GM23338 (cell line): ENCODE measurements at regions not wholly inside any gene's neighbourhood (a gene's known extent, or its start where the extent isn't known, plus 50 kb on each side); places are given as distances from the start of the nearest gene placed in this dataset.

Experiments used
- ATAC-seq: fragments of 200-7000 bp; cut with Tn5 transposase; 3 replicates; pipeline ENCODE4 v1.9.1; 2020
- DNase-seq: peaks from one replicate; pipeline ENCODE4 v3.0.0-alpha.2; 2015; ENCODE audit warnings: low spot score
- H2AFZ ChIP-seq: fragments of 200-600 bp; sonication (generic); 2 replicates; pipeline ENCODE4 v1.8.0; 2016; ENCODE audit warnings: antibody characterized with exemption, mild to moderate bottlenecking, moderate library complexity
- H3F3A ChIP-seq: fragments of 200-600 bp; sonication (generic); replicated peaks from 2 replicates; pipeline ENCODE4 v1.8.0; 2017; ENCODE audit warnings: antibody characterized with exemption, mixed run types, low read depth
- H3K27ac ChIP-seq: fragments of 200-600 bp; sonication (generic); 2 replicates; pipeline ENCODE4 v1.6.1; 2016; ENCODE audit warnings: low read depth
- H3K27me3 ChIP-seq: fragments of 200-600 bp; sonication (generic); 2 replicates; pipeline ENCODE4 v1.8.0; 2016; ENCODE audit warnings: mild to moderate bottlenecking, mixed run types, moderate library complexity; ENCODE audit not compliant: insufficient read depth
- H3K36me3 ChIP-seq: fragments of 200-600 bp; sonication (generic); 2 replicates; pipeline ENCODE4 v1.8.0; 2016; ENCODE audit warnings: mild to moderate bottlenecking; ENCODE audit not compliant: insufficient read depth
- H3K4me1 ChIP-seq: fragments of 200-600 bp; sonication (generic); 2 replicates; pipeline ENCODE4 v1.8.0; 2016; ENCODE audit warnings: mild to moderate bottlenecking, moderate library complexity; ENCODE audit not compliant: insufficient read depth
- H3K4me2 ChIP-seq: fragments of 200-600 bp; sonication (generic); 2 replicates; pipeline ENCODE4 v1.7.1; 2017; ENCODE audit warnings: mixed run types
- H3K4me3 ChIP-seq: fragments of 200-600 bp; sonication (generic); 2 replicates; pipeline ENCODE4 v1.6.1; 2016; ENCODE audit warnings: mixed run types
- H3K79me2 ChIP-seq: fragments of 200-600 bp; sonication (generic); replicated peaks from 2 replicates; pipeline ENCODE4 v1.8.0; 2017; ENCODE audit warnings: mild to moderate bottlenecking; ENCODE audit not compliant: insufficient read depth
- H3K9me2 ChIP-seq: fragments of 200-600 bp; sonication (generic); 2 replicates; pipeline ENCODE4 v1.8.0; 2017; ENCODE audit not compliant: insufficient read depth
- H4K20me1 ChIP-seq: fragments of 200-600 bp; sonication (generic); replicated peaks from 2 replicates; pipeline ENCODE4 v1.8.0; 2017; ENCODE audit warnings: mild to moderate bottlenecking; ENCODE audit not compliant: insufficient read depth
- H3K27ac Mint-ChIP-seq: 2 replicates; pipeline ENCODE4 v1.8.0; 2020; ENCODE audit warnings: inconsistent platforms, mild to moderate bottlenecking, moderate library complexity, mixed read lengths
- H3K27me3 Mint-ChIP-seq: 3 replicates; pipeline ENCODE4 v1.8.0; 2022; ENCODE audit warnings: low read depth, mild to moderate bottlenecking, moderate library complexity, mixed read lengths, inconsistent platforms; ENCODE audit not compliant: insufficient read depth, poor library complexity
- H3K36me3 Mint-ChIP-seq: 3 replicates; pipeline ENCODE4 v1.8.0; 2021; ENCODE audit warnings: low read depth, mild to moderate bottlenecking, inconsistent platforms, moderate library complexity, mixed read lengths
- H3K4me1 Mint-ChIP-seq: 3 replicates; pipeline ENCODE4 v1.8.0; 2020; ENCODE audit warnings: mild to moderate bottlenecking, inconsistent platforms, mixed read lengths
- H3K4me3 Mint-ChIP-seq: 3 replicates; pipeline ENCODE4 v1.8.0; 2021; ENCODE audit warnings: moderate library complexity, mild to moderate bottlenecking, inconsistent platforms, mixed read lengths
- H3K9me3 Mint-ChIP-seq: 3 replicates; pipeline ENCODE4 v1.8.0; 2020; ENCODE audit warnings: moderate library complexity, mild to moderate bottlenecking, inconsistent platforms, mixed read lengths
- CREB1 ChIP-seq: fragments of 250-450 bp; sonication (Bioruptor Pico); IDR thresholded peaks from 2 replicates; pipeline ENCODE4 v1.5.0; 2020; ENCODE audit warnings: low read depth, mild to moderate bottlenecking, moderate library complexity
- CTCF ChIP-seq, 2 experiments: fragments of 200-600 bp in 1 of 2; sonication (generic) in 1 of 2; conservative IDR thresholded peaks; 2 replicates each; pipeline versions ENCODE4 v1.5.1 to v1.6.1; 2016 to 2017; ENCODE audit warnings: antibody characterized with exemption in 2 of 2, low read depth in 2 of 2, mild to moderate bottlenecking in 2 of 2, moderate library complexity in 1 of 2
- ETS1 ChIP-seq: IDR thresholded peaks from 2 replicates; pipeline ENCODE4 v1.6.1; 2016; ENCODE audit warnings: antibody characterized with exemption
- EZH2 ChIP-seq: fragments of 200-600 bp; sonication (generic); IDR thresholded peaks from one replicate; pipeline ENCODE4 v1.8.0; 2017; ENCODE audit warnings: antibody characterized with exemption, mild to moderate bottlenecking, low read depth; ENCODE audit not compliant: unreplicated experiment
- EZH2phosphoT487 ChIP-seq: fragments of 200-600 bp; sonication (generic); IDR thresholded peaks from one replicate; pipeline ENCODE4 v1.8.1; 2018; ENCODE audit warnings: antibody characterized with exemption; ENCODE audit not compliant: unreplicated experiment
- JUNB ChIP-seq: IDR thresholded peaks from one replicate; pipeline ENCODE4 v1.6.1; 2016; ENCODE audit warnings: antibody characterized with exemption; ENCODE audit not compliant: unreplicated experiment
- NANOG ChIP-seq: IDR thresholded peaks from 2 replicates; pipeline ENCODE4 v1.6.1; 2016; ENCODE audit warnings: antibody characterized with exemption, borderline replicate concordance
- POLR2AphosphoS5 ChIP-seq: IDR thresholded peaks from 2 replicates; pipeline ENCODE4 v1.6.1; 2016; ENCODE audit warnings: antibody characterized with exemption, low read depth
- REST ChIP-seq: IDR thresholded peaks from one replicate; pipeline ENCODE4 v1.6.1; 2018; ENCODE audit warnings: antibody characterized with exemption; ENCODE audit not compliant: unreplicated experiment
- STAT1 ChIP-seq: IDR thresholded peaks from one replicate; pipeline ENCODE4 v1.6.1; 2016; ENCODE audit warnings: antibody characterized with exemption; ENCODE audit not compliant: unreplicated experiment
- ZNF114 ChIP-seq: fragments of 250-450 bp; sonication (Bioruptor Pico); IDR thresholded peaks from 2 replicates; pipeline ENCODE4 v1.5.0; 2020; ENCODE audit warnings: mild to moderate bottlenecking, moderate library complexity
- ZNF331 ChIP-seq: fragments of 250-450 bp; sonication (Bioruptor Pico); IDR thresholded peaks from 2 replicates; pipeline ENCODE4 v1.5.0; 2020; ENCODE audit warnings: low read depth, mild to moderate bottlenecking, moderate library complexity
- ZNF462 ChIP-seq: fragments of 250-450 bp; sonication (Bioruptor Pico); IDR thresholded peaks from 2 replicates; pipeline ENCODE4 v1.5.0; 2020; ENCODE audit warnings: mild to moderate bottlenecking, moderate library complexity

GRCh38 chr16:72282362-72282761 is 110.4 kb upstream of the PMFBP1 start:
- H3K4me3 ChIP-seq: no peak overlapping the region
- no peak for TF ChIP-seq EZH2
- TF ChIP-seq ZNF462 (CRISPR knock-in tag): no peak
- TF ChIP-seq STAT1: no peak
- no peak for TF ChIP-seq CREB1
- TF ChIP-seq EZH2phosphoT487: no peak
- TF ChIP-seq ZNF331 (CRISPR knock-in tag): no peak
- no peak for TF ChIP-seq NANOG
- no peak for TF ChIP-seq ZNF114 (CRISPR knock-in tag)
- TF ChIP-seq REST: no peak
- TF ChIP-seq JUNB: no peak
- no peak for TF ChIP-seq ETS1
- TF ChIP-seq CTCF (conservative IDR thresholded peaks at IDR 0.05; ENCODE audit: low read depth in 2 of 2): no peak
- no peak for TF ChIP-seq POLR2AphosphoS5
- no peak overlapping the region for H2AFZ ChIP-seq
- Mint-ChIP-seq H3K4me1 (peaks cover 30% of the 10 kb centered on the region), H3K9me3 (no peaks in the 10 kb centered on the region; the same call in 2 of the 3 replicates), H3K27ac (no peak overlapping the region), H3K27me3 (peaks cover 2% of the 10 kb centered on the region), H3K4me3 (no peak overlapping the region), H3K36me3 (no peaks in the 10 kb centered on the region)
- no peaks in the 10 kb centered on the region for H4K20me1 ChIP-seq
- H3K4me2 ChIP-seq: no peak overlapping the region
- H3K4me1 ChIP-seq: peaks cover 19% of the 10 kb centered on the region
- H3K27me3 ChIP-seq: no peaks in the 10 kb centered on the region
- DNase-seq (no peak), ATAC-seq (no peak)
- H3K9me2 ChIP-seq: peaks cover 8% of the 10 kb centered on the region; the same call in 1 of the 2 replicates
- no peak overlapping the region for H3K27ac ChIP-seq
- H3K36me3 ChIP-seq: no peaks in the 10 kb centered on the region
- H3K79me2 ChIP-seq: no peaks in the 10 kb centered on the region
- no peaks in the 10 kb centered on the region for H3F3A ChIP-seq
